Iris pigment epithelial cell (primary cell): ENCODE measurements at regions not wholly inside any gene's neighbourhood (a gene's known extent, or its start where the extent isn't known, plus 50 kb on each side); places are given as distances from the start of the nearest gene placed in this dataset.

Experiments
- DNase-seq: peaks from one replicate; pipeline ENCODE4 v3.0.0-alpha.2; 2011; ENCODE audit warnings: low read depth

GRCh38 chr3:103057003-103057402 is 622.2 kb downstream of the ZPLD1 start:
- no peak for DNase-seq

GRCh38 chr3:103057487-103057886 is 622.7 kb downstream of the ZPLD1 start:
- no peak for DNase-seq

- DNase-seq: no peak
Observed at GRCh38 chr3:103059432-103059831, 624.6 kb downstream of the ZPLD1 start.

GRCh38 chr3:103060242-103060641 is 625.4 kb downstream of the ZPLD1 start:
- DNase-seq: no peak

- no peak for DNase-seq
Observed at GRCh38 chr3:103067963-103068362, 633.1 kb downstream of the ZPLD1 start.

- no peak for DNase-seq
Observed at GRCh38 chr3:103075282-103075681, 640.5 kb downstream of the ZPLD1 start.

- DNase-seq: no peak
Observed at GRCh38 chr3:103077910-103078309, 643.1 kb downstream of the ZPLD1 start.

GRCh38 chr3:103082501-103082900 is 647.7 kb downstream of the ZPLD1 start:
- no peak for DNase-seq

GRCh38 chr3:103083848-103084631 is 649.2 kb downstream of the ZPLD1 start:
- no peak for DNase-seq

GRCh38 chr3:103085465-103085864 is 650.6 kb downstream of the ZPLD1 start:
- DNase-seq: no peak

- no peak for DNase-seq
Observed at GRCh38 chr3:103089758-103090157, 654.9 kb downstream of the ZPLD1 start.

- DNase-seq: no peak
Observed at GRCh38 chr3:103105206-103105605, 670.4 kb downstream of the ZPLD1 start.

GRCh38 chr3:103112273-103112672 is 677.5 kb downstream of the ZPLD1 start:
- no peak for DNase-seq

- DNase-seq: no peak
Observed at GRCh38 chr3:103126115-103126514, 691.3 kb downstream of the ZPLD1 start.

- DNase-seq: peak; percentile 28
Observed at GRCh38 chr3:103127098-103127630, 692.3 kb downstream of the ZPLD1 start.

- peak; percentile 31 for DNase-seq
Observed at GRCh38 chr3:103127737-103128136, 692.9 kb downstream of the ZPLD1 start.

- DNase-seq: no peak
Observed at GRCh38 chr3:103134023-103134724, 699.4 kb downstream of the ZPLD1 start.

GRCh38 chr3:103136621-103137020 is 701.8 kb downstream of the ZPLD1 start:
- no peak for DNase-seq

- no peak for DNase-seq
Observed at GRCh38 chr3:103137830-103138229, 703.0 kb downstream of the ZPLD1 start.

GRCh38 chr3:103158183-103158582 is 723.4 kb downstream of the ZPLD1 start:
- DNase-seq: no peak

GRCh38 chr3:103166890-103167289 is 732.1 kb downstream of the ZPLD1 start:
- DNase-seq: no peak

- no peak for DNase-seq
Observed at GRCh38 chr3:103167850-103168249, 733.0 kb downstream of the ZPLD1 start.

GRCh38 chr3:103169289-103169688 is 734.5 kb downstream of the ZPLD1 start:
- peak; percentile 1 for DNase-seq
